ENCODE measurements at regions not wholly inside any gene's neighbourhood (a gene's known extent, or its start where the extent isn't known, plus 50 kb on each side); places are given as distances from the start of the nearest gene placed in this dataset.

- intact Hi-C loops (cut with micrococcal nuclease): no loop called here
- H3K27me3 Mint-ChIP-seq: no peaks in the 10 kb centered on the region
- Histone ChIP-seq H3K4me1 (ENCODE audit: control insufficient read depth in 2 of 2, insufficient read depth in 2 of 2, low read length in 2 of 2) (no peaks in the 10 kb centered on the region), H3K27me3 (ENCODE audit: control insufficient read depth in 2 of 2, insufficient read depth in 2 of 2, low read length in 2 of 2) (no peaks in the 10 kb centered on the region), H3K36me3 (ENCODE audit: control insufficient read depth in 2 of 3, insufficient read depth in 3 of 3, low read length in 3 of 3) (no peaks in the 10 kb centered on the region), H3K4me3 (ENCODE audit: low read length) (no peak overlapping the region), H3K27ac (ENCODE audit: low read depth, low read length) (no peak overlapping the region), H3K9me3 (ENCODE audit: control insufficient read depth in 2 of 3, low read length in 3 of 3) (no peaks in the 10 kb centered on the region)
- peaks cover 0 to 20% (median 4%) of the 10 kb centered on the region in 11 donors for H3K9me3 Mint-ChIP-seq
- DNase-seq (no peak), ATAC-seq (no peak)
- no peaks in the 10 kb centered on the region for H3K4me1 Mint-ChIP-seq
- ChIA-PET CTCF (no interaction called here), POLR2A (no interaction called here)
- H3K27ac Mint-ChIP-seq: no peak overlapping the region
- no peak overlapping the region for H3K4me3 Mint-ChIP-seq
- H3K36me3 Mint-ChIP-seq: no peaks in the 10 kb centered on the region
These were observed 282.5 kb upstream of the CNTN3 start for GRCh38 chr3:74897006-74897405.

- Mint-ChIP-seq H3K4me1 (no peaks in the 10 kb centered on the region), H3K27ac (no peak overlapping the region), H3K36me3 (no peaks in the 10 kb centered on the region), H3K27me3 (no peaks in the 10 kb centered on the region), H3K4me3 (no peak overlapping the region), H3K9me3 (peaks cover 1 to 16% (median 7%) of the 10 kb centered on the region in 11 donors)
- POLR2A ChIA-PET: no interaction called here
- no peak overlapping the region for H3K27ac ChIP-seq (ENCODE audit: low read depth, low read length)
- DNase-seq: no peak
- intact Hi-C loops (cut with micrococcal nuclease): no loop called here
- no peaks in the 10 kb centered on the region for H3K9me3 ChIP-seq (ENCODE audit: control insufficient read depth in 2 of 3, low read length in 3 of 3)
- H3K4me3 ChIP-seq (ENCODE audit: low read length): no peak overlapping the region
- no peaks in the 10 kb centered on the region for H3K36me3 ChIP-seq (ENCODE audit: control insufficient read depth in 2 of 3, insufficient read depth in 3 of 3, low read length in 3 of 3)
- H3K27me3 ChIP-seq (ENCODE audit: control insufficient read depth in 2 of 2, insufficient read depth in 2 of 2, low read length in 2 of 2): no peaks in the 10 kb centered on the region
- CTCF ChIA-PET: no interaction called here
- ATAC-seq: no peak
- no peaks in the 10 kb centered on the region for H3K4me1 ChIP-seq (ENCODE audit: control insufficient read depth in 2 of 2, insufficient read depth in 2 of 2, low read length in 2 of 2)
These were observed 276.9 kb upstream of the CNTN3 start for GRCh38 chr3:74891312-74891711.

- Mint-ChIP-seq H3K9me3 (peaks cover 0 to 38% (median 5%) of the 10 kb centered on the region in 11 donors), H3K27me3 (no peaks in the 10 kb centered on the region), H3K4me1 (no peaks in the 10 kb centered on the region), H3K36me3 (no peaks in the 10 kb centered on the region), H3K4me3 (no peak overlapping the region), H3K27ac (no peak overlapping the region)
- Histone ChIP-seq H3K4me1 (ENCODE audit: control insufficient read depth in 2 of 2, insufficient read depth in 2 of 2, low read length in 2 of 2) (no peaks in the 10 kb centered on the region), H3K27me3 (ENCODE audit: control insufficient read depth in 2 of 2, insufficient read depth in 2 of 2, low read length in 2 of 2) (no peaks in the 10 kb centered on the region), H3K27ac (ENCODE audit: low read depth, low read length) (no peak overlapping the region), H3K9me3 (ENCODE audit: control insufficient read depth in 2 of 3, low read length in 3 of 3) (no peaks in the 10 kb centered on the region), H3K36me3 (ENCODE audit: control insufficient read depth in 2 of 3, insufficient read depth in 3 of 3, low read length in 3 of 3) (no peaks in the 10 kb centered on the region), H3K4me3 (ENCODE audit: low read length) (no peak overlapping the region)
- DNase-seq (no peak), ATAC-seq (no peak)
- ChIA-PET POLR2A (no interaction called here), CTCF (no interaction called here)
- intact Hi-C loops (cut with micrococcal nuclease): no loop called here
These were observed 269.2 kb upstream of the CNTN3 start for GRCh38 chr3:74883690-74884089.

- Histone ChIP-seq H3K9me3 (ENCODE audit: control insufficient read depth in 2 of 3, low read length in 3 of 3) (no peaks in the 10 kb centered on the region), H3K36me3 (ENCODE audit: control insufficient read depth in 2 of 3, insufficient read depth in 3 of 3, low read length in 3 of 3) (no peaks in the 10 kb centered on the region), H3K27me3 (ENCODE audit: control insufficient read depth in 2 of 2, insufficient read depth in 2 of 2, low read length in 2 of 2) (no peaks in the 10 kb centered on the region), H3K27ac (ENCODE audit: low read depth, low read length) (no peak overlapping the region), H3K4me3 (ENCODE audit: low read length) (no peak overlapping the region), H3K4me1 (ENCODE audit: control insufficient read depth in 2 of 2, insufficient read depth in 2 of 2, low read length in 2 of 2) (no peaks in the 10 kb centered on the region)
- no peak for DNase-seq
- ChIA-PET POLR2A (no interaction called here), CTCF (no interaction called here)
- Mint-ChIP-seq H3K4me1 (no peaks in the 10 kb centered on the region), H3K27ac (no peak overlapping the region), H3K9me3 (peaks cover 0 to 37% (median 5%) of the 10 kb centered on the region in 11 donors), H3K4me3 (no peak overlapping the region), H3K27me3 (no peaks in the 10 kb centered on the region), H3K36me3 (no peaks in the 10 kb centered on the region)
- intact Hi-C loops (cut with micrococcal nuclease): no loop called here
- no peak for ATAC-seq
These were observed 268.8 kb upstream of the CNTN3 start for GRCh38 chr3:74883222-74883621.

- no peaks in the 10 kb centered on the region for H3K4me1 ChIP-seq (ENCODE audit: control insufficient read depth in 2 of 2, insufficient read depth in 2 of 2, low read length in 2 of 2)
- intact Hi-C loops (cut with micrococcal nuclease): no loop called here
- Mint-ChIP-seq H3K4me1 (no peaks in the 10 kb centered on the region), H3K36me3 (no peaks in the 10 kb centered on the region), H3K9me3 (peaks cover 0 to 35% (median 8%) of the 10 kb centered on the region in 11 donors), H3K27ac (no peak overlapping the region), H3K4me3 (no peak overlapping the region), H3K27me3 (no peaks in the 10 kb centered on the region)
- no peak overlapping the region for H3K4me3 ChIP-seq (ENCODE audit: low read length)
- H3K27ac ChIP-seq (ENCODE audit: low read depth, low read length): no peak overlapping the region
- DNase-seq: no peak
- ChIA-PET CTCF (no interaction called here), POLR2A (no interaction called here)
- peaks cover 0 to 4% (median 0%) of the 10 kb centered on the region in 3 experiments for H3K9me3 ChIP-seq (ENCODE audit: control insufficient read depth in 2 of 3, low read length in 3 of 3)
- no peaks in the 10 kb centered on the region for H3K36me3 ChIP-seq (ENCODE audit: control insufficient read depth in 2 of 3, insufficient read depth in 3 of 3, low read length in 3 of 3)
- ATAC-seq: no peak
- no peaks in the 10 kb centered on the region for H3K27me3 ChIP-seq (ENCODE audit: control insufficient read depth in 2 of 2, insufficient read depth in 2 of 2, low read length in 2 of 2)
These were observed 265.8 kb upstream of the CNTN3 start for GRCh38 chr3:74880237-74880636.

- H3K4me3 Mint-ChIP-seq: no peak overlapping the region
- peaks cover 0 to 9% (median 4%) of the 10 kb centered on the region in 11 donors for H3K9me3 Mint-ChIP-seq
- Histone ChIP-seq H3K27ac (ENCODE audit: low read depth, low read length) (no peak overlapping the region), H3K27me3 (ENCODE audit: control insufficient read depth in 2 of 2, insufficient read depth in 2 of 2, low read length in 2 of 2) (no peaks in the 10 kb centered on the region), H3K9me3 (ENCODE audit: control insufficient read depth in 2 of 3, low read length in 3 of 3) (no peaks in the 10 kb centered on the region), H3K4me3 (ENCODE audit: low read length) (no peak overlapping the region), H3K36me3 (ENCODE audit: control insufficient read depth in 2 of 3, insufficient read depth in 3 of 3, low read length in 3 of 3) (no peaks in the 10 kb centered on the region), H3K4me1 (ENCODE audit: control insufficient read depth in 2 of 2, insufficient read depth in 2 of 2, low read length in 2 of 2) (no peaks in the 10 kb centered on the region)
- no peak for DNase-seq
- intact Hi-C loops (cut with micrococcal nuclease): no loop called here
- no peaks in the 10 kb centered on the region for H3K4me1 Mint-ChIP-seq
- ChIA-PET POLR2A (no interaction called here), CTCF (no interaction called here)
- no peak for ATAC-seq
- no peak overlapping the region for H3K27ac Mint-ChIP-seq
- H3K36me3 Mint-ChIP-seq: no peaks in the 10 kb centered on the region
- H3K27me3 Mint-ChIP-seq: no peaks in the 10 kb centered on the region
These were observed 252.0 kb upstream of the CNTN3 start for GRCh38 chr3:74866357-74867030.

- H3K4me1 ChIP-seq (ENCODE audit: control insufficient read depth in 2 of 2, insufficient read depth in 2 of 2, low read length in 2 of 2): no peaks in the 10 kb centered on the region
- H3K36me3 Mint-ChIP-seq: no peaks in the 10 kb centered on the region
- no peaks in the 10 kb centered on the region for H3K36me3 ChIP-seq (ENCODE audit: control insufficient read depth in 2 of 3, insufficient read depth in 3 of 3, low read length in 3 of 3)
- no peaks in the 10 kb centered on the region for H3K4me1 Mint-ChIP-seq
- no peaks in the 10 kb centered on the region for H3K9me3 ChIP-seq (ENCODE audit: control insufficient read depth in 2 of 3, low read length in 3 of 3)
- no peak for DNase-seq
- intact Hi-C loops (cut with micrococcal nuclease): no loop called here
- H3K27ac ChIP-seq (ENCODE audit: low read depth, low read length): no peak overlapping the region
- ChIA-PET POLR2A (no interaction called here), CTCF (no interaction called here)
- no peak overlapping the region for H3K4me3 ChIP-seq (ENCODE audit: low read length)
- peaks cover 0 to 13% (median 4%) of the 10 kb centered on the region in 11 donors for H3K9me3 Mint-ChIP-seq
- no peak for ATAC-seq
- no peak overlapping the region for H3K4me3 Mint-ChIP-seq
- H3K27ac Mint-ChIP-seq: no peak overlapping the region
- H3K27me3 Mint-ChIP-seq: no peaks in the 10 kb centered on the region
- H3K27me3 ChIP-seq (ENCODE audit: control insufficient read depth in 2 of 2, insufficient read depth in 2 of 2, low read length in 2 of 2): no peaks in the 10 kb centered on the region
These were observed 248.0 kb upstream of the CNTN3 start for GRCh38 chr3:74862476-74862875.
